CD14-positive monocyte (primary cell): ENCODE measurements at regions not wholly inside any gene's neighbourhood (a gene's known extent, or its start where the extent isn't known, plus 50 kb on each side); places are given as distances from the start of the nearest gene placed in this dataset.
"Not testable (repeated sequence)": the region's sequence is repeated elsewhere in the genome, so short reads cannot be mapped to it uniquely, and the experiment has no call there.

Source experiments
- DNase-seq, 3 donors: peaks; one replicate each; pipeline ENCODE4 v3.0.0-alpha.2; 2011 to 2022
- H2AFZ ChIP-seq: 2 replicates; pipeline ENCODE4 v1.6.0; 2012; ENCODE audit warnings: mild to moderate bottlenecking, low read depth, low read length, inconsistent platforms; ENCODE audit not compliant: insufficient read depth, poor library complexity, severe bottlenecking
- H3K27ac ChIP-seq, 2 donors: 1 replicate in 1 of 2; 2 replicates in 1 of 2; pipeline ENCODE4 v1.5.1; 2012 to 2013; ENCODE audit warnings: low read length in 2 of 2, control low read depth in 1 of 2, inconsistent platforms in 1 of 2, low read depth in 1 of 2, mild to moderate bottlenecking in 1 of 2
- H3K27me3 ChIP-seq, 2 donors: one replicate each; pipeline versions ENCODE4 v1.6.0 to v1.6.1; 2011 to 2013; ENCODE audit warnings: low read length in 2 of 2; ENCODE audit not compliant: control insufficient read depth in 2 of 2, insufficient read depth in 2 of 2
- H3K36me3 ChIP-seq, 2 donors: replicated peaks in 1 of 2; 1 replicate in 1 of 2; 2 replicates in 1 of 2; pipeline versions ENCODE4 v1.5.1 to v1.6.1; 2012 to 2013; ENCODE audit warnings: low read length in 2 of 2, control low read depth in 1 of 2, inconsistent platforms in 1 of 2, mild to moderate bottlenecking in 1 of 2; ENCODE audit not compliant: insufficient read depth in 2 of 2, control insufficient read depth in 1 of 2
- H3K4me1 ChIP-seq, 2 donors: 1 replicate in 1 of 2; 2 replicates in 1 of 2; pipeline versions ENCODE4 v1.5.1 to v1.6.1; 2012 to 2013; ENCODE audit warnings: low read length in 2 of 2, control low read depth in 1 of 2, inconsistent platforms in 1 of 2, mild to moderate bottlenecking in 1 of 2, moderate library complexity in 1 of 2; ENCODE audit not compliant: insufficient read depth in 2 of 2, control insufficient read depth in 1 of 2
- H3K4me2 ChIP-seq: replicated peaks from 2 replicates; pipeline ENCODE3; 2012; ENCODE audit warnings: low read length, moderate library complexity, mild to moderate bottlenecking; ENCODE audit not compliant: poor library complexity, severe bottlenecking; ENCODE audit errors: extremely low read depth
- H3K4me3 ChIP-seq, 3 experiments: fragments of 200-600 bp in 1 of 3; sonication (generic) in 1 of 3; replicated peaks in 1 of 3; 1 replicate in 2 of 3; 2 replicates in 1 of 3; pipeline ENCODE4 v1.5.1; 2011 to 2013; ENCODE audit warnings: low read length in 3 of 3, mild to moderate bottlenecking in 3 of 3, control low read depth in 2 of 3, low read depth in 2 of 3, inconsistent platforms in 1 of 3, moderate library complexity in 1 of 3
- H3K79me2 ChIP-seq: 2 replicates; pipeline ENCODE4 v1.6.0; 2012; ENCODE audit warnings: mild to moderate bottlenecking, control low read depth, inconsistent platforms, low read length, moderate library complexity; ENCODE audit not compliant: insufficient read depth
- H3K9ac ChIP-seq: 2 replicates; pipeline ENCODE4 v1.6.0; 2017; ENCODE audit warnings: low read length, mild to moderate bottlenecking; ENCODE audit not compliant: insufficient read depth, poor library complexity, severe bottlenecking
- H3K9me3 ChIP-seq, 2 donors: replicated peaks in 1 of 2; 1 replicate in 1 of 2; 2 replicates in 1 of 2; pipeline versions ENCODE4 v1.5.1 to v1.6.1; 2012 to 2013; ENCODE audit warnings: low read length in 2 of 2, control low read depth in 1 of 2; ENCODE audit not compliant: control insufficient read depth in 1 of 2, insufficient read depth in 1 of 2
- H4K20me1 ChIP-seq: 2 replicates; pipeline ENCODE4 v1.6.0; 2012; ENCODE audit warnings: mild to moderate bottlenecking, low read length, control low read depth, moderate library complexity; ENCODE audit not compliant: insufficient read depth
- H3K27ac Mint-ChIP-seq, 7 donors: one replicate each; pipeline ENCODE4 v1.8.0; 2020; ENCODE audit warnings: mild to moderate bottlenecking in 7 of 7, mixed read lengths in 7 of 7, moderate library complexity in 6 of 7, inconsistent platforms in 2 of 7
- H3K27me3 Mint-ChIP-seq, 3 donors: one replicate each; pipeline ENCODE4 v1.8.0; 2021 to 2022; ENCODE audit warnings: low read depth in 3 of 3, mild to moderate bottlenecking in 3 of 3, mixed read lengths in 3 of 3, moderate library complexity in 3 of 3, inconsistent platforms in 1 of 3
- H3K36me3 Mint-ChIP-seq, 2 donors: one replicate each; pipeline ENCODE4 v1.8.0; 2020; ENCODE audit warnings: mixed read lengths in 2 of 2, inconsistent platforms in 1 of 2, mild to moderate bottlenecking in 1 of 2
- H3K4me1 Mint-ChIP-seq: one replicate; pipeline ENCODE4 v1.8.0; 2020; ENCODE audit warnings: mild to moderate bottlenecking, mixed read lengths
- H3K4me3 Mint-ChIP-seq, 2 donors: one replicate each; pipeline ENCODE4 v1.8.0; 2020; ENCODE audit warnings: mild to moderate bottlenecking in 2 of 2, mixed read lengths in 2 of 2, moderate library complexity in 1 of 2
- H3K9me3 Mint-ChIP-seq, 7 donors: one replicate each; pipeline ENCODE4 v1.8.0; 2020 to 2022; ENCODE audit warnings: mixed read lengths in 7 of 7, mild to moderate bottlenecking in 6 of 7, moderate library complexity in 6 of 7, inconsistent platforms in 2 of 7
- WGBS: methylation state at CpG from one replicate; pipeline ENCODE4 v1.1.5; 2013; ENCODE audit warnings: missing lambda C conversion rate; ENCODE audit not compliant: insufficient coverage; 5-methylcytosine and 5-hydroxymethylcytosine counted together
- intact Hi-C, 2 donors: fragments of 100-400 bp; cut with micrococcal nuclease; formaldehyde crosslinking; loops; one replicate each; pipeline versions ENCODE4 v1.15.0 to v1.15.1; 2023
- TF ChIP-seq, protein P1 (sequence below): fragments of 200-600 bp; IDR thresholded peaks from one replicate; pipeline ENCODE4 v1.8.0; 2022; ENCODE audit warnings: antibody characterized with exemption, mild to moderate bottlenecking

GRCh38 chr2:106323337-106324013 lies 129.4 kb upstream of the UXS1 start:
- peaks cover 6 to 18% (median 9%) of the 10 kb centered on the region in 7 donors for H3K9me3 Mint-ChIP-seq
- no peak overlapping the region for H3K4me2 ChIP-seq
- TF ChIP-seq, protein P1, sequence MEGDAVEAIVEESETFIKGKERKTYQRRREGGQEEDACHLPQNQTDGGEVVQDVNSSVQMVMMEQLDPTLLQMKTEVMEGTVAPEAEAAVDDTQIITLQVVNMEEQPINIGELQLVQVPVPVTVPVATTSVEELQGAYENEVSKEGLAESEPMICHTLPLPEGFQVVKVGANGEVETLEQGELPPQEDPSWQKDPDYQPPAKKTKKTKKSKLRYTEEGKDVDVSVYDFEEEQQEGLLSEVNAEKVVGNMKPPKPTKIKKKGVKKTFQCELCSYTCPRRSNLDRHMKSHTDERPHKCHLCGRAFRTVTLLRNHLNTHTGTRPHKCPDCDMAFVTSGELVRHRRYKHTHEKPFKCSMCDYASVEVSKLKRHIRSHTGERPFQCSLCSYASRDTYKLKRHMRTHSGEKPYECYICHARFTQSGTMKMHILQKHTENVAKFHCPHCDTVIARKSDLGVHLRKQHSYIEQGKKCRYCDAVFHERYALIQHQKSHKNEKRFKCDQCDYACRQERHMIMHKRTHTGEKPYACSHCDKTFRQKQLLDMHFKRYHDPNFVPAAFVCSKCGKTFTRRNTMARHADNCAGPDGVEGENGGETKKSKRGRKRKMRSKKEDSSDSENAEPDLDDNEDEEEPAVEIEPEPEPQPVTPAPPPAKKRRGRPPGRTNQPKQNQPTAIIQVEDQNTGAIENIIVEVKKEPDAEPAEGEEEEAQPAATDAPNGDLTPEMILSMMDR, result no peak
- 76% methylated on average over 5 of the region's 10 CpGs for WGBS
- no peak overlapping the region for H3K27ac ChIP-seq
- H3K27me3 Mint-ChIP-seq, result no peaks in the 10 kb centered on the region
- no peaks in the 10 kb centered on the region for H3K36me3 ChIP-seq
- no peak overlapping the region for H2AFZ ChIP-seq
- H3K27me3 ChIP-seq, result no peaks in the 10 kb centered on the region
- peaks cover 5 to 7% of the 10 kb centered on the region in 2 donors for H3K9me3 ChIP-seq
- DNase-seq, result no peak
- H3K4me1 Mint-ChIP-seq, result peaks cover 14% of the 10 kb centered on the region
- no peaks in the 10 kb centered on the region for H3K79me2 ChIP-seq
- no peak overlapping the region for H3K4me3 Mint-ChIP-seq
- H3K9ac ChIP-seq, result no peak overlapping the region
- intact Hi-C loops, result no loop called here
- no peak overlapping the region for H3K27ac Mint-ChIP-seq
- peaks cover 0 to 8% of the 10 kb centered on the region in 2 donors for H3K4me1 ChIP-seq
- H3K4me3 ChIP-seq, result no peak overlapping the region
- no peaks in the 10 kb centered on the region for H3K36me3 Mint-ChIP-seq
- H4K20me1 ChIP-seq, result no peaks in the 10 kb centered on the region

- intact Hi-C loops, result no loop called here
- Histone ChIP-seq H3K36me3 (no peaks in the 10 kb centered on the region), H4K20me1 (no peaks in the 10 kb centered on the region), H3K9me3 (peaks cover 5 to 7% of the 10 kb centered on the region in 2 donors), H3K79me2 (no peaks in the 10 kb centered on the region), H3K4me3 (no peak overlapping the region), H3K4me1 (peaks cover 0 to 8% of the 10 kb centered on the region in 2 donors), H3K9ac (no peak overlapping the region), H3K4me2 (no peak overlapping the region), H3K27ac (no peak overlapping the region), H2AFZ (no peak overlapping the region), H3K27me3 (no peaks in the 10 kb centered on the region)
- peaks cover 14% of the 10 kb centered on the region for H3K4me1 Mint-ChIP-seq
- TF ChIP-seq, protein P1, result no peak
- H3K9me3 Mint-ChIP-seq, result peaks cover 6 to 16% (median 9%) of the 10 kb centered on the region in 7 donors
- WGBS, result 28% methylated on average over 4 of the region's 5 CpGs
- no peak overlapping the region for H3K27ac Mint-ChIP-seq
- DNase-seq, result no peak
- no peaks in the 10 kb centered on the region for H3K27me3 Mint-ChIP-seq
- H3K36me3 Mint-ChIP-seq, result no peaks in the 10 kb centered on the region
- no peak overlapping the region for H3K4me3 Mint-ChIP-seq
Observed at GRCh38 chr2:106322281-106322680, 128.2 kb upstream of the UXS1 start.

- H3K4me2 ChIP-seq, H3K9me3 ChIP-seq, H3K27ac Mint-ChIP-seq, intact Hi-C loops, H3K27me3 ChIP-seq, H4K20me1 ChIP-seq, H3K79me2 ChIP-seq, H3K9ac ChIP-seq, H3K27me3 Mint-ChIP-seq, H3K4me3 Mint-ChIP-seq, H3K36me3 ChIP-seq, H3K27ac ChIP-seq, DNase-seq, H3K36me3 Mint-ChIP-seq, H2AFZ ChIP-seq, H3K4me1 ChIP-seq, H3K4me3 ChIP-seq: not testable (repeated sequence)
- WGBS, result no CpG with 5 or more reads among the region's 2 CpGs
- peaks cover 14% of the 10 kb centered on the region for H3K4me1 Mint-ChIP-seq
- peaks cover 6 to 16% (median 10%) of the 10 kb centered on the region in 7 donors for H3K9me3 Mint-ChIP-seq
Observed at GRCh38 chr2:106320439-106320838, 126.3 kb upstream of the UXS1 start.
